Activated T-cell treated with anti-CD3 and anti-CD28 coated beads, Interleukin-2, amount 50 U/mL, for 48 hours (primary cell): ENCODE measurements at regions not wholly inside any gene's neighbourhood (a gene's known extent, or its start where the extent isn't known, plus 50 kb on each side); places are given as distances from the start of the nearest gene placed in this dataset.
"Not testable (repeated sequence)": the region's sequence is repeated elsewhere in the genome, so short reads cannot be mapped to it uniquely, and the experiment has no call there.

ENCODE experiments used
- DNase-seq, 2 experiments: peaks; one replicate each; pipeline ENCODE4 v3.0.0-alpha.2; 2020

GRCh38 chr3:145490088-145491048 is 670.6 kb downstream of the PLOD2 start:
- no peak for DNase-seq

GRCh38 chr3:145492456-145492855 is 668.5 kb downstream of the PLOD2 start:
- DNase-seq, result no peak

DNA sequence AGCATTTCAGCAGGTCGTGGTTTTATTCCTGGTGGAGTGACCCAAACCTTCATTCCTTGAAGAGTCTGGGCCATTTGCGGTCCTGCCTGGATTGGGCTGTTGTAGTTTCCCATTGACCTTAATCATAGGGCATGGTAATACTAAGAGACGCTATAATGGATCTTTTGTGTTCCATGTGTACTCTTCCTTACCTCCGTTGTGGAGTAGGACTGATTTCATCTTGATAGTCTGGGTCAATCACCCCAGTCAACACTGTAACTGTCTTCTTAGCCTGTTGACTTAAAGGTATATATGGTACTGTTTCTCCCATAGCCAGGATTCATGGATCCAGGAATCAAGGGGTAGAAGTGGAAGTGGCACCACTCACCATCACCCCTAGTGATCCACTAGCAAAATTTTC is 643.6 kb downstream of the PLOD2 start:
- not testable (repeated sequence) for DNase-seq

- no peak for DNase-seq
Measured at GRCh38 chr3:145518639-145519038, 642.3 kb downstream of the PLOD2 start.

GRCh38 chr3:145519398-145520047 is 641.5 kb downstream of the PLOD2 start:
- no peak for DNase-seq

DNA sequence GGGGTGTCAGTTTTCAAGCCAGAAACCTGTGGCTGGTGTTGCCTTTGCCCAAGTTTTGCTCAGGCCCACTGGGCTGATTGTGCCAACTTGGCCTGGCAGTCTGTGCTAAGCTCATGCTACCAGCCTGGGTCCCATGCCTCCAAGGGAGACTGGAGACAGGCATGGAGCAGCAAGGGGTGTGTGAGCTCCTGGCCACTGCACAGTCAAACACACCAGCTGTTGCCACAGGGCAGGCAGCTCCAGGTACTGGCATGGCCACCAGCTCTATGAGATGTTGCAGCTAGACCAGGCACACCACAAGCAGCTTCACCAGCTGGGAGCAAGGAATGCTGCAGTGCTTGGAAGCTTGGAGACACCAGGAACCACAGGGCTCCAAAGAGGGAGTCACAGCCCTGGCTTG is 638.8 kb downstream of the PLOD2 start:
- DNase-seq, result no peak

GRCh38 chr3:145522893-145523651 is 637.9 kb downstream of the PLOD2 start:
- no peak for DNase-seq

DNA sequence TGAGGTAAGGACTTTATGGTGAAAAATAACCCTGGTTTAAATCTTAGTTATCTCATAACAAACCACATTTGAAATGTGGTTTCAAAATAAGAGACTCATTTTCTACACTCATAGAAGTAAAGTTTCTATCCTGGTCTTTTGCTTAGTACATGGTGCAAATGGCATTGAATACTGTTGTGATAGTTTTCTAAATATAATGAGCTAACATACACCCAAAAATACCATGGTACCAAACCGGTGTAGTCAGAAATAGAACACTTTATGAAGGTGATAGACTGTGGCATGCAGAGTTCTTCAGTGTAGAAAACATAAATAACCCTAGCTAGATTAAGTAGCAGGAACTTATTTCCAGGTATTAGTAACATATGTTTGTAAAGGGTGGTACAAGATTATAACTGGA is 629.4 kb downstream of the PLOD2 start:
- DNase-seq, result no peak

GRCh38 chr3:145533696-145534095 is 627.3 kb downstream of the PLOD2 start:
- no peak for DNase-seq

DNA sequence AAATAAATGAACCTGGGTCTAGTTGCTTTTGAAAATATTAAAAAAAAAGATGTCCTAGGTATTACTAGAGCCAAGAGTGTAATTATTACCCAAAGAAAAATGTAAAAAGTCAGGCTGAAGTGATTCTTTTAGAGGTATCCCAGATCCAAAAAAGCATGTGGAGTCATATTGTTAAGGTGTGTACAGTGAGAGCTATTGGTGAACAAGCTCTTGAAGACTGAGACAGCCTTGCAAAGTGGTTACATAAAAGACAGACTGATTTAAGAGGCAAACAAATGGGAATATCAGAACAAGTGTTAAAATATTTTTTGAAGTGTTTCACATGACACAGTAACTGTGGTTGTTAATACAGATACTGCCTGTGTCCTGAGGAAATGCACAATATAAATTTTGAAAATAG is 624.5 kb downstream of the PLOD2 start:
- no peak for DNase-seq

- no peak for DNase-seq
Measured at GRCh38 chr3:145550522-145550921, 610.5 kb downstream of the PLOD2 start.

DNA sequence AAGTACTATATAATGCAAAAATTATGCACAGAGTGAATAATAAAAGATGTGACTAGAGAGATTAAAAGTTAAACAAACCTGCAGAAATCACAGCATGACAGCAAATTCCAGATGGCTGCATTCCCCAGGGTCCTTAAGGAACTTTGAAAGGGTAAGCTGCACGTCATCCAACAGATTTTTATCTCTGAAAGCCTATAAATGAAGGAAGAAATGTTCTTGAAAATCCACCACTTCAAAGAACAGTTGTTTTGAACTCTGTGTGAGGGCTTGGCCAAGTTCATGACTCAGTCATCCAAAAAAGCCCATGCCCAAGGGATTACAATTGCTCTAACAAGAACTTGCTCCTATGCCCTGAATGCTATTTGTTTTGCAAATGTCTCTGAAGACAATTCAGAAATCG is 603.6 kb downstream of the PLOD2 start:
- DNase-seq, result no peak

DNA sequence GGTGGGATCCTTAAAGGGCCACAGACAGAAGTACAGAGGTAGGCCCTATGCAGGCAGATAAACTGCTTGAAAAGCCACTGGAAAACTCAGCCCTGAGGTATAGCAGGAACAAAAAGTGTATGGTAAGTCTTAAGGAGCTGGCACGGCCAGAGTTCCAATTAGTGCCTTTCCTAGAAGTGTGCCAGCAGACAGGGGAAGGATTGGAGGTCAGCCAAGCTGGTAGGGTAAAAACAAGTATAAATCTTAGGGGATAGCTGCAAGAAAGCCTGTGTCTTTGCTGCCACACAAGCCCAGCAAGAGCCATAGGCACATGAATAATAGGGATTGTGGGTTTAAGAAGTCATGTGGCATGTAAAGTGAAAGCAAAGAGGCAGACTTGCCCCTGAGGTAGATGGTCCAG is 582.5 kb downstream of the PLOD2 start:
- no peak for DNase-seq

DNA sequence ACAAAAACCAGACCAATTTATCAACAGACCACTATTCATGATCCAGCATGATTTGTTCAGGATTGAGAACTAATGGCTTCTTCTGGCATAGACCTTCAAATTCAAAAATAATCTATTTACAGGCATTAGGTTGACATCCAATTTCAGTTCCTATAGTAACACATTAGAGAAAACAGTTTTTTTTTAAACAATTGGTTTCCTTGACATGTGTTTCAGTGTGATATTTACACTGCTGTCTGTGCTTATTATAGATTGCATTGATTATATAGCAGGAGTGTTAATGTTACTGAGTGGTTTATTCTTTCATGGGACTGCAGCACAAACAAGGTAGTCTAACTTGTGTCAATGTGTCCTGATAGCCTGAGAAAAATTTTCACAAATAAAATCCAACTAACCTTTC is 579.3 kb downstream of the PLOD2 start:
- no peak for DNase-seq

GRCh38 chr3:145604851-145605250 is 556.1 kb downstream of the PLOD2 start:
- DNase-seq, result no peak

GRCh38 chr3:145620002-145620401 is 541.0 kb downstream of the PLOD2 start:
- no peak for DNase-seq

DNA sequence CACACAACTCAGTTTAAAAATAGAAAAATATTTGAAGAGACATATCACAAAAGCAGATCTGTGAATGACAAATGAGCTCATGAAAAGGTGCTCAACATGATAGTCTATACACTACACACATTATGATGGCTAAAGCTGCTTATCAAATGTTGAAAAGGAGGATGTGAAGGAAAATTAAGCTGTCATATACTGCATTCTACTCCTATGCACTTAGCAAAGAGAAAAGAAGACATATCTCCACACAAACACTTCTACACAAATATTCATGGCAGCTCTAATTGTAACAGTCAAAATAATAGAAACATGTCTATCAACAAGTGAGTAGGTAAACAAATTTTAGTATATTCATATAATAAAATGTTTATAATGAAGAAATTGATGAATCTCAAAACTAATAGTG is 540.5 kb downstream of the PLOD2 start:
- no peak for DNase-seq

DNA sequence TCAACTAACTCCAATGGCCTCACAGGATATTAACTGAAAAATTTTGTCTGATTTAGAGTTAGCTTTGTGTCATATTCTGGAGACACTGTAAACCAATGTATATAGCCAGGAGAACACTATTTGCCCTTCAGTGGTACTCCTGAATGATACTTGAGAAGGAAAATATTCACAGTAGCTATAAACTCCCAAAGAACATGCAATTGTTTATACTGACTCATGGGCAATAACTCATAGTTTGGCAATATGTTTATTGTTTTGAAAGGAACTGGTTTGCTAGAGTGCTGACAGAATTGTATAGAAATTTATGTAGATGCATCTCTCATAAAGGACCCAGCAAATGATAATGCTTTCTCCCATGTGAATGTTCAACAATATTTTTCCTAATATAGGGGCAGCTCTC is 537.6 kb downstream of the PLOD2 start:
- DNase-seq, result no peak

- no peak for DNase-seq
Measured at GRCh38 chr3:145628211-145628610, 532.8 kb downstream of the PLOD2 start.

- no peak for DNase-seq
Measured at GRCh38 chr3:145637105-145637504, 523.9 kb downstream of the PLOD2 start.

DNA sequence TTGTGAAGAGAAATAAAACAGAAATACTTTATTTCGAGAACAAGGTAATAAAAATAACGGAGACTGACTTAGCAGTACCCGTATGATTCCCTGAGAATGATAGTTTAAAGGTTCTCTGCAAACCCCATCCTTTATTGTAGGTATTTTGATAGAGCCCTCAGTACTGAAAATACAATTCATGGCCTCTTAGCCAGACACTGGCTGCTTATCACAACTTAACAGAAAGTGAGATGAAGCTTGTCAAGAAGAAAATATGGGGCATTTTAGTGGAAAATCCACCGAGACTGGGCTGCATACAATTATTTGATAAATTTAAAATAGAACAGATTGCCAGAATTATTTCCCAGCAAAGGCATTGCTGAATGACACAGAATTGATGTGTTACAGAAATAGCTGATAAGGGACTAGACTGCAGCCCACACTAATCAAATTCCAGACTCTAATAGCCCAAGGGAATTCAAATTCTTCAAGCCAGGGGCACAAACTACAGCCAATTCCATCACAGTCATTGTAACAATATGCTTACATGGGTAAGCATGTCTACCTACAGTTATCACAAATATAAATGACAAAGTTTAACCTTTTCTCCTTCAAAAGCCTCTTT is 521.9 kb downstream of the PLOD2 start:
- no peak for DNase-seq

DNA sequence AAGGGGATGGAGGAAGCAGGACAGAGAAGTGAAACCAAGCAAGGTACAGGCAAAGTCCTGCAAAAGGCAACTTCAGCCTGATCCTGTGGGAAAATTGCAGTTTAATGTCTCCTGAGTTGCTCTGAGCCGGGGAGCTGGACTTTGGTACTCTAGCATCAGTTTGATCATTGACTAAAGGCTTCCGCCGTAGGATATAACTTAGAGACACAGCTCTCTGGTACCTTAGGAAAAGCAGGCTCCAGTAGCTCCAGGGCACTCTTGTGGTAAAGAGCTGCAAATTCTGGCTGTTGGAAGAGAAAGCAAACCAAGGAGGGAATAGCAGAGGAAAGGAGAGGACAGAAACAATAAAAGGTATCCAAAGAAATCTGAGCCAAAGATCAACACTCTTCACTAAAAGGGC is 521.1 kb downstream of the PLOD2 start:
- DNase-seq, result no peak

DNA sequence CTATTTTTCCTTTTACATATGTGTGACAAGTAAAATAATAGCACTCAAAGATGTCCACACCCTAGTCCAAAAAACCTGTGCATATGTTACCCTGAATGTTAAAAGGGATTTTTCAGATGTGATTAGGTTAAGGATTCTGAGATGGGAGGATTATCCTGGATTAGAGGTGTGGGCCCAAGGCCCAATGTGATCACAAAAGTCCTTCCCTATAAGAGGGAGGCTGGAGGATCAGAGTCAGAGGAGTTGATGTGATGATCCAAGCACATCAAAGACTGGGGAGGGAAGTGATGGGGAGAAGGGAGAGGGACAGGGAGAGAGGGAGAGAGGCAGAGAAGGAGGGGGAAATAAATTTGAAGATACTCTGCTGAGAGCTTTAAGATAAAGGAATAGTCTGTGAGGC is 512.6 kb downstream of the PLOD2 start:
- DNase-seq, result no peak
